HCT116 (cell line): ENCODE measurements at regions not wholly inside any gene's neighbourhood (a gene's known extent, or its start where the extent isn't known, plus 50 kb on each side); places are given as distances from the start of the nearest gene placed in this dataset.

Source experiments
- CTCF ChIP-seq, 3 experiments: fragments of 200-600 bp in 1 of 3; sonication (generic) in 1 of 3; IDR thresholded peaks in 2 of 3; conservative IDR thresholded peaks in 1 of 3; 2 replicates each; pipeline ENCODE4 v1.5.1; 2012 to 2017; ENCODE audit warnings: low read depth in 2 of 3, low read length in 2 of 3, antibody characterized with exemption in 1 of 3, borderline replicate concordance in 1 of 3, control low read depth in 1 of 3, mild to moderate bottlenecking in 1 of 3, mixed read lengths in 1 of 3, mixed run types in 1 of 3, moderate library complexity in 1 of 3; ENCODE audit not compliant: insufficient read depth in 1 of 3
- EZH2phosphoT487 ChIP-seq: fragments of 200-600 bp; IDR thresholded peaks from 2 replicates; pipeline ENCODE4 v1.6.1; 2018; ENCODE audit warnings: antibody characterized with exemption, borderline replicate concordance
- TF ChIP-seq, protein P1 (sequence below): IDR thresholded peaks from 2 replicates; pipeline ENCODE4 v1.6.1; 2012; ENCODE audit warnings: low read depth

- TF ChIP-seq CTCF (IDR thresholded peaks at IDR 0.05 in 2 of 3, conservative IDR thresholded peaks at IDR 0.05 in 1 of 3; ENCODE audit: borderline replicate concordance in 1 of 3, insufficient read depth in 1 of 3, low read depth in 2 of 3, low read length in 2 of 3) = no peak
- TF ChIP-seq, protein P1, sequence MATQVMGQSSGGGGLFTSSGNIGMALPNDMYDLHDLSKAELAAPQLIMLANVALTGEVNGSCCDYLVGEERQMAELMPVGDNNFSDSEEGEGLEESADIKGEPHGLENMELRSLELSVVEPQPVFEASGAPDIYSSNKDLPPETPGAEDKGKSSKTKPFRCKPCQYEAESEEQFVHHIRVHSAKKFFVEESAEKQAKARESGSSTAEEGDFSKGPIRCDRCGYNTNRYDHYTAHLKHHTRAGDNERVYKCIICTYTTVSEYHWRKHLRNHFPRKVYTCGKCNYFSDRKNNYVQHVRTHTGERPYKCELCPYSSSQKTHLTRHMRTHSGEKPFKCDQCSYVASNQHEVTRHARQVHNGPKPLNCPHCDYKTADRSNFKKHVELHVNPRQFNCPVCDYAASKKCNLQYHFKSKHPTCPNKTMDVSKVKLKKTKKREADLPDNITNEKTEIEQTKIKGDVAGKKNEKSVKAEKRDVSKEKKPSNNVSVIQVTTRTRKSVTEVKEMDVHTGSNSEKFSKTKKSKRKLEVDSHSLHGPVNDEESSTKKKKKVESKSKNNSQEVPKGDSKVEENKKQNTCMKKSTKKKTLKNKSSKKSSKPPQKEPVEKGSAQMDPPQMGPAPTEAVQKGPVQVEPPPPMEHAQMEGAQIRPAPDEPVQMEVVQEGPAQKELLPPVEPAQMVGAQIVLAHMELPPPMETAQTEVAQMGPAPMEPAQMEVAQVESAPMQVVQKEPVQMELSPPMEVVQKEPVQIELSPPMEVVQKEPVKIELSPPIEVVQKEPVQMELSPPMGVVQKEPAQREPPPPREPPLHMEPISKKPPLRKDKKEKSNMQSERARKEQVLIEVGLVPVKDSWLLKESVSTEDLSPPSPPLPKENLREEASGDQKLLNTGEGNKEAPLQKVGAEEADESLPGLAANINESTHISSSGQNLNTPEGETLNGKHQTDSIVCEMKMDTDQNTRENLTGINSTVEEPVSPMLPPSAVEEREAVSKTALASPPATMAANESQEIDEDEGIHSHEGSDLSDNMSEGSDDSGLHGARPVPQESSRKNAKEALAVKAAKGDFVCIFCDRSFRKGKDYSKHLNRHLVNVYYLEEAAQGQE = no peak
- no peak for TF ChIP-seq EZH2phosphoT487
Measured at GRCh38 chr4:162343967-162344366, 180.2 kb upstream of the FSTL5 start.
